Peyer's patch (tissue), 4 donors: ENCODE measurements at regions not wholly inside any gene's neighbourhood (a gene's known extent, or its start where the extent isn't known, plus 50 kb on each side); places are given as distances from the start of the nearest gene placed in this dataset.

ENCODE experiments used
- DNase-seq, 3 donors: peaks; one replicate each; pipeline ENCODE4 v3.0.0-alpha.2; 2017 to 2019
- H3K27ac ChIP-seq, 4 donors: fragments of 200-600 bp; sonication (generic); one replicate each; pipeline ENCODE4 v1.5.1; 2016 to 2019
- H3K27me3 ChIP-seq, 2 donors: fragments of 200-600 bp; sonication (generic); one replicate each; pipeline ENCODE4 v1.5.1; 2019
- H3K36me3 ChIP-seq, 3 donors: fragments of 200-600 bp; sonication (generic); one replicate each; pipeline ENCODE4 v1.5.1; 2016 to 2019
- H3K4me1 ChIP-seq, 4 donors: fragments of 200-600 bp; sonication (generic); one replicate each; pipeline ENCODE4 v1.5.1; 2016 to 2019
- H3K4me3 ChIP-seq, 4 donors: fragments of 200-600 bp; sonication (generic); 1 replicate in 3 of 4; 2 replicates in 1 of 4; pipeline ENCODE4 v1.5.1; 2016 to 2019; ENCODE audit warnings: mild to moderate bottlenecking in 1 of 4
- H3K9me3 ChIP-seq, 4 donors: fragments of 200-600 bp; sonication (generic); one replicate each; pipeline ENCODE4 v1.5.1; 2016 to 2019; ENCODE audit warnings: mild to moderate bottlenecking in 1 of 4
- CTCF ChIP-seq, 6 experiments: fragments of 450-650 bp in 4 of 6; fragments of 200-600 bp in 2 of 6; sonication (generic) in 1 of 6; IDR thresholded peaks; one replicate each; pipeline ENCODE4 v1.5.1; 2017 to 2019; ENCODE audit warnings: antibody characterized with exemption in 6 of 6, mild to moderate bottlenecking in 3 of 6, moderate library complexity in 1 of 6
- POLR2A ChIP-seq, 2 donors: fragments of 450-650 bp; IDR thresholded peaks; one replicate each; pipeline ENCODE4 v1.5.1; 2017; ENCODE audit warnings: antibody characterized with exemption in 2 of 2, mild to moderate bottlenecking in 2 of 2, moderate library complexity in 2 of 2

DNA sequence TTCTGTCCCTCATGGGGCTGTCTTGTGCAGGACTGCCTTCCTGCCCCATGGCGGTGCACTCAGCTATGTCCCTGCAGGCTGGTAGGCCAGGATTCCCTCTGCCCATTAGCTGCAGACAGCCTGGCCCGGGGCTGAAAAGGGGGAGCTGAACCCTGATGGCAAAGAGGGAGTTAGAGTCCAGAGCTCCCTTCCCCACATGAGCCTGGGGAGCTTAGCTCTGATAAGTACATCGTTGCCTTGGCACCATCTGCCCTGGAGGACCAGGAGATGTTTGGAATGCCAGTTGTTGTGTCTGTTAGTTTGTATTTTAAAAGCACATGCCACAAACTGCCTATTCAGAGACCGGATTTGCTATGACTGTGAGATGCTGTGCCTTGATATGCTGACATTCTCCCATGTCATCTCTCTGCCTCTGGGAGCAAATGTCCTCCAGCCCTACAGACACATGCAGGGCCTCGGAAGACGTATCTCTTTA is 65.1 kb upstream of the AFF3 start:
- peaks cover 0 to 1% (median 0%) of the 10 kb centered on the region in 4 donors for H3K4me1 ChIP-seq
- DNase-seq, result no peak
- H3K27ac ChIP-seq, result no peak overlapping the region
- no peak overlapping the region for H3K4me3 ChIP-seq
- H3K9me3 ChIP-seq, result no peaks in the 10 kb centered on the region
- no peak for TF ChIP-seq CTCF (IDR thresholded peaks at IDR 0.05)
- no peak for TF ChIP-seq POLR2A (IDR thresholded peaks at IDR 0.05)
- H3K27me3 ChIP-seq, result no peaks in the 10 kb centered on the region
- no peaks in the 10 kb centered on the region for H3K36me3 ChIP-seq

- no peak for DNase-seq
- Histone ChIP-seq H3K36me3 (no peaks in the 10 kb centered on the region), H3K27ac (no peak overlapping the region), H3K4me3 (no peak overlapping the region), H3K9me3 (no peaks in the 10 kb centered on the region), H3K27me3 (no peaks in the 10 kb centered on the region), H3K4me1 (no peaks in the 10 kb centered on the region)
- TF ChIP-seq POLR2A (IDR thresholded peaks at IDR 0.05), result no peak
- no peak for TF ChIP-seq CTCF (IDR thresholded peaks at IDR 0.05)
Measured at GRCh38 chr2:100206731-100207255, 64.4 kb upstream of the AFF3 start.

DNA sequence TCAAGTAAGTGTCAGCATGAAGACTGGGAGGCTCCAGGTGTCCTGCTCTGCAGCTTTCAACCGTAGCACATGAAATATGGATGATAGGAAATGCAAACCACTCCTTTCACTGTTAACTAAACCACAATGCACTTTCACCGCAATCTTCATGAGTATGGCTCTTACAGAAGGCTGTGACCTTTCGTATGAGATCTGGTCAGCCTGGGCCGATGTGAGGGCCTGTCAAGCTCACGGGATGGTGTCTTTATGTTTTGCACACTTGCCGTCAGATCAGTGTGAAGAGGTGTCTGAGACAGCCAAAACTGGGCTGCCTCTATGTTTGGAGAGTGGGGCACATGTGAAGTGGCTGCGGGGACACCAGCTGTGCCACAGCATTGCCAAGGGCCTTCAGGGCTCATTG is 62.8 kb upstream of the AFF3 start:
- Histone ChIP-seq H3K27me3 (no peaks in the 10 kb centered on the region), H3K4me3 (no peak overlapping the region), H3K27ac (no peak overlapping the region), H3K4me1 (no peaks in the 10 kb centered on the region), H3K9me3 (no peaks in the 10 kb centered on the region), H3K36me3 (no peaks in the 10 kb centered on the region)
- DNase-seq, result no peak
- no peak for TF ChIP-seq POLR2A (IDR thresholded peaks at IDR 0.05)
- no peak for TF ChIP-seq CTCF (IDR thresholded peaks at IDR 0.05)

GRCh38 chr2:100202567-100202966 is 60.2 kb upstream of the AFF3 start:
- no peak for DNase-seq
- H3K27ac ChIP-seq, result no peak overlapping the region
- no peaks in the 10 kb centered on the region for H3K9me3 ChIP-seq
- TF ChIP-seq POLR2A (IDR thresholded peaks at IDR 0.05) (no peak), CTCF (IDR thresholded peaks at IDR 0.05) (no peak)
- peaks cover 0 to 15% (median 0%) of the 10 kb centered on the region in 4 donors for H3K4me1 ChIP-seq
- no peaks in the 10 kb centered on the region for H3K36me3 ChIP-seq
- H3K4me3 ChIP-seq, result no peak overlapping the region
- no peaks in the 10 kb centered on the region for H3K27me3 ChIP-seq

DNA sequence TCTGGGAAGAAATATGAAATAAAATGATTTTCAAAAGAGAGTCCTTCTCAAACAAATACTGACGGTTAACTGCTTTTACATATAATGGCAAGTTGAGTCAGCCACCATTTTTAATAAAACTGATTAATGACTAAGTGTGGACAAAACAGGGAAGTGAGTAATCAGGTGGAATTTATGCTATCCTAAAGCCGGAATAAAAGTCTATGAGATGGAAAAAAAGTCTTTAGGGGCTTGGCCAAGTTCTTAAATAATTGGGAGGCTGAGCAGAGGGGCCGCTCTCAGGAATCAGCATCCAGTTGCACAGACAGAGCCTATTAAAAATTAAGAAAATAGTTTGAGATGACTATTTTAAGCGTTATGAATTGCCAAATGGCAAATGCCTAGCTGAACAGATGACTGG is 58.6 kb upstream of the AFF3 start:
- Histone ChIP-seq H3K27me3 (no peaks in the 10 kb centered on the region), H3K27ac (no peak overlapping the region), H3K4me1 (peaks cover 0 to 21% (median 0%) of the 10 kb centered on the region in 4 donors), H3K36me3 (no peaks in the 10 kb centered on the region), H3K4me3 (no peak overlapping the region), H3K9me3 (no peaks in the 10 kb centered on the region)
- DNase-seq, result no peak
- TF ChIP-seq CTCF (IDR thresholded peaks at IDR 0.05) (no peak), POLR2A (IDR thresholded peaks at IDR 0.05) (no peak)

- Histone ChIP-seq H3K4me1 (peaks cover 0 to 21% (median 0%) of the 10 kb centered on the region in 4 donors), H3K36me3 (no peaks in the 10 kb centered on the region), H3K4me3 (no peak overlapping the region), H3K27ac (peak overlapping the region in 1 of 4 donors; percentile 17), H3K9me3 (no peaks in the 10 kb centered on the region), H3K27me3 (no peaks in the 10 kb centered on the region)
- no peak for DNase-seq
- no peak for TF ChIP-seq CTCF (IDR thresholded peaks at IDR 0.05)
- TF ChIP-seq POLR2A (IDR thresholded peaks at IDR 0.05), result no peak
Measured at GRCh38 chr2:100199421-100199820, 57.0 kb upstream of the AFF3 start.
